ENCODE measurements at regions not wholly inside any gene's neighbourhood (a gene's known extent, or its start where the extent isn't known, plus 50 kb on each side); places are given as distances from the start of the nearest gene placed in this dataset.
A peak's percentile ranks its signal among the peaks of the same experiment; 100 is the strongest.

DNA sequence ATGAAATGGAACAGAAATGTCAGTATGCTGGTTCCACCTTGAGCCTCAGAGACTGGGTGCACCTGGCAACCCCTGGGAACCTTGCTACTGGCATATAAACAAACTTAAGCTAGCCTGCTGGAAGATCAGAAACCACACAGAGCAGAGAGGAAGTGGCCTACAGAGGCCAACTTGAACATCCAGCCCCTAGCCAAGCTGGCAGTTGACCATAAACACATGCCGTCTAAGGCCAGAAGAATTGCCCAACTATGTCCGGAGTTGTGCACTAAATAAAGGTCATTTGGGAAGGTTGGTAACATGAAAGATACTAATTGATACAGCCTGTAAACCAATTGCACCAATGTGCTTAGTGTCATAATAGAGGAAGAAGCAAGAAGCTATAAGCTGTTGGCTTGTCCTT lies 266.6 kb upstream of the BTBD3 start:
- DNase-seq (ENCODE audit: low spot score) (no peak), FAIRE-seq (no peak)

DNA sequence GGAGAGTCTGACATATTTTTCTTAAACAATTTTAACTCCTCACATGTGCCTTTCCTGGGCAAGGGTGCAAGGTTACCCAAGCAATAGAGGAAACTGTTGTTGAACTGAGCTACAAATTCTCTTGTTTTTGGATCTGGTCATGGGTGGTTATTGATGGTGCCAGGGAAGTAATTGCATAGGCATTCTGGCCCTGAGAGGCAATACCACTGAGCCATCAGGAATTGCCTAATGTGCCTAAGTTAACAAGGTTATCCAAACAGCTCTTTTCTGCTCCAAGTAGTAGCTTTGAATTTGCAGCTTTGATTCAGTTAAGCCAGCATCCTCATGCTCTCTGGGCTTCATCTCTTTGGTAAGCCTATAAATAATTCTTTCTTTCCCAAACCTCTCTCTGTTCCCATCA lies 266.0 kb upstream of the BTBD3 start:
- no peak for FAIRE-seq

DNA sequence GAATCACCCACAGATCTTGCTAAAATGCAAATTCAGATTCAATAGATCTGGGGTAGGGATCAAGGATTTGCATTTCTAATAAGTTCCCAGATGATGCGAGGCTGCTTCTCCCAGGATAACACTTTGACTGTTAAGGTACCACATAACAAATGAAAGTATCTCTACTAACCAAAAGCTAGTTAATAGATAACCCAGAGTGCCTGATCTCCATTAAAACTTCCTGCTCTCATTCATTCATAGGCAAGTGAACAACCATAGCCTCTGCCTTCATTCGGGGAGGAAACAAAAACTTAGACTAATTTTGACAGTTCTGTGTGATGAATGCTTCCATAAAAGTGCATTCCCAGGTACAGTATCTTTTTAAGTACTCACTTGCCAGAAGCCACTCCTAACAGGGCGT lies 265.6 kb upstream of the BTBD3 start:
- FAIRE-seq, result no peak

More for the DNA sequence above, 266.0 kb upstream of the BTBD3 start:
- no peak for DNase-seq (ENCODE audit: low spot score)

DNA sequence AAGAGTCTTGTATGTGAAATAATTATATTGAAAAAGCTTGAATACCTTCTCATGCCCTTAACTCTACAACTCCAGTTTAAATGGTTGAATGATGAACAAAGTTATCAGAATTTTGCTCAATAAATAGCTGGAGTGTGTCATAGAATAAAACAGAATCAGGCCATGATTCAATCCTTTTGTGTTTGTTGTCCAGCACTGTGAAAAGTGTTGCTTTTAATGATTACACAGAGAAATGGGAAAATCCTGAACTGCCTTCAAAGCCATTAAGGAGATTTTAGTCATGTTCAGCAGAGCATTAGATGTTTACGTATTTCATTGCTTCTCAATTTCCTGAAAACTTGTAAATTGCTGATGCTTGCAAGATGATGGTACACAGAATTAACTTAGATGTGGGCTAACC lies 262.9 kb upstream of the BTBD3 start:
- DNase-seq (ENCODE audit: low spot score) (no peak), FAIRE-seq (no peak)

More for the DNA sequence above, 265.6 kb upstream of the BTBD3 start:
- DNase-seq (ENCODE audit: low spot score), result no peak

DNA sequence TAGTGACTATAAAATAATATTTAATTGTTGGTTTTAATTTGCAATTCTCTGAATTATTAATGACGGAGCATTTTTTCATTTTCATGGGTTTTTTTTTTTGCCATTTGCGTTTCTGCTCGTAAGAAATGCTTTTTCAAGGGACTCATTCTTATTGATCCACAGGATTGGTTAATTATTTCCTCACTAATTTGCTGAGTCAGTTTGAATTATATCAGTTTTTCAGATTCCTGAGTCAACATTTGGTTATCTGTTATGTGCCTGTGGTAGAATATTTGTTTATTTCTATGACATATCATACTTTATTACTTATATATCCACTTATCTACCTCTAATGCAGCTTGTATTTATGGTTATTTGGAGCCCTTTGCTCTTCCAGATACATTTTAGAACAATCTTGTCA lies 257.0 kb upstream of the BTBD3 start:
- DNase-seq (ENCODE audit: low spot score) (no peak), FAIRE-seq (no peak)

DNA sequence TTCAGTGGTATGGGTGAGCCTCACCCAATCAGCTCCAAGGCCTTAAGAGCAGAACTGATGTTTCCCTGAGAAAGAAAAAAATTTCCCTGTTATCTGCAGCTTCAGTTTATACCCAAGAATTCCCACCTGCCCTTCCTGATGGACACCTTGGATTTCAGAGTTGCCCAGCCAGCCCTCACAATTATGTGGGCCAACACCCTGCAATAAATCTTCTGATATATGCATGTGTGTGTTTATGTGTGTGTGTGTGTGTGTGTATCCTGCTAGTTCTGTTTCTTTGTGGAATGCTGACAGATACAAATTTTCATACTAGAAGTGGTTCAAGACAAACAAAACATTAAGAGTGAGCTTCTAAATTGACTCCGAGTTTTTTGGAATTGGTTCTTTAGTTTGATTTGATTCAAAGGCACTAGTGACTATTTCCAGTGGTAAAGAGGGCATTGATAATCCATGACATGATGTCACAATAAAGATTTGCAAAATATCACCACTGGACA lies 246.6 kb upstream of the BTBD3 start:
- DNase-seq (ENCODE audit: low spot score), result no peak
- FAIRE-seq, result no peak

DNA sequence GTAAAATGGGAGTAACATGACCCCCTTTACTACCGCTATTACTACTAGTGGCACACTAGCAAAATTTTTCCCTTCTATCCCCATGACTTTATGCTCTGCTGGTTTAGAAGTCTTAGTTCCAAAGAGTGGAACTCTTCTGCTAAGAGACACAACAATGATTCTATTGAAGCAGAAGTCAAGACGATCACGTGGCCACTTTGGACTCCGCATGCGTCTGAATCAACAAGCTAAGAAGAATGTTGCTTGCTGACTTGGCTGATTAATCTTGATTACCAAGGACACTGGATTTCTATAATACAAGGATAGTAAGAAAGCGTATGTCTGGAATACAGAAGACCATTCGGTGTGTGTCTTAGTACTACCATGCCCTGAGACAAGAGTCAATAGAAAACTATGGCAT lies 244.7 kb upstream of the BTBD3 start:
- FAIRE-seq, result no peak
- no peak for DNase-seq (ENCODE audit: low spot score)

DNA sequence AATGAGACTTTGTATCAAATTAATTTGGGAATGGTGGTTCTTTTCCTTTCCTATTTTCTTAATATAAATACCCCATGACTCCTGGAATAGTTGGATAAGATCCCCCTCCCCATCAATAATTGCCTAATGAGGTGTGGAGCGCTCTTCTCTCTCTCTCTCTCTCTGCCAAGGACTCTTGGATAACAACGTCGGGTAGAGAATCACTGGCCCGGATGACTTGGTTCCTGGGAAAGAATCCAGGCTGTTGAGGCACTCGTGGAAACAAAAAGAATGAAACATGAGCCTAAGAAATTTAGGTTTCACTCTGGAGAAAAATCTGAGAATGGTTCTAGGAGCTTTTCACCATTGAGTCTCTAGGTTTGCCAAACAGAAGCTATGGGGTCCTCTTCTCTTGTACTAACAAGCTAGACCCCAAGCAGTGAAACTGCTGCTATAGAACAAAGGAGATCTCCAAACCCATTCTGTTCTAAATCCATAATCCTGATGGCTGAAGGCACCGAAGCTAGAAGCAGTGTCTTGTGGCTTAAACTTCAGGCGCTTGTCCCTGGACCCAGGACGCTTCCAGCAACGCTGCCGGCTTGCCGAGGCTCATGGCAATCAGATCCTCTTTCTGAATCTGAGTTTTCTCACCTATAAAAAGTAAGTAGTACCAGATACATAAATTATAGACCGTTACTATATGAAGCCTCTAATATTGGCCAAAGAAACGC lies 241.6 kb upstream of the BTBD3 start:
- DNase-seq (ENCODE audit: low spot score) (no peak), FAIRE-seq (no peak)

DNA sequence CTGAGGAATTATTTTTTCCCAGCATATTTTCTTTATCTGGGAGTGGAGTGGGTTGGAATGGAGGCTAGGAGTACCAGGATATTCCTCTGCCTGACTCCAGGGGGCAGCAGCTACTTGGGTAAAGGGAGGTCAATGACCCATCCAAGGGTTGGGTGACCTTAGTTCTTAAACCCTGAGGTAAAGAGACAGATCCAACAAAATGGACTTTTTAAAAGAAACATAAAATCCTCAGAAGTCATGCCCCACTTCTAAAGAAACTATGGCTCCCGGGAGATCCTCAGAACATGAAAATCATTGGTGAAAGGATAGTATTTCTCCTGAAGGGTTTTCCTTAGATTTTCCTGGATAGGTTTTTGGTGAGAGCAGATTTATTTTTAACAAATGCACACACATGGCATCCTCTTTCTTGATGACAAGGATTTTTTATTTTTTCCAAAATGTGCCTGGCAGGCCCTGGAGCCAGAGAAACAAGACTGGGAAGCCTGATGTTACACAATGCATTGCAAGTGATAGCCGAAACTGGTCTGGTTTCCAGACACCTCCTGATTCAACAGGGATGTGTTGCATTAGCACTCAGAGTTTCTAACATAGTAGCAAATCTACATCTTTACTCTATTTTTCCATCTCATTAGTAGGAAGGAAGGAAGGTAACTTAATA lies 240.9 kb upstream of the BTBD3 start:
- FAIRE-seq, result no peak

DNA sequence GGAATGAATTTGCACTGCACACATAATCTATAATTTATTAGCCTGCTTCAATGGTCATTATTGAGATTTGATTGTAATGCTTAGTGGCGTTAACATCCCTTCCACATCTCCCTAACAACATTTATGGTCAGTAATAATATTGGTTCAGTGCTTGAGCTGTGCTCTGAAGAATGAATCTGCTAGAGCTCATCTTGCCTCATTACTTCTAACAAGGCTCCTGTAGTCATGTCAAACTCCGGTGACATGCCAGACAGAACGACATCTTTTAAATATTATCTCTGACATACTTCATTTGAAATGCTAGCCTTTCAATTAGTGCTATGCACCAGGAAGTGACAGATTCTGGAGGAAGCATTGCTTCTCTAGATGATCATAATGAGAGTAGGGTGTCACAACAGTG lies 240.3 kb upstream of the BTBD3 start:
- no peak for FAIRE-seq
- no peak for DNase-seq (ENCODE audit: low spot score)

More for the DNA sequence above, 240.9 kb upstream of the BTBD3 start:
- peak; percentile 24 for DNase-seq (ENCODE audit: low spot score)

DNA sequence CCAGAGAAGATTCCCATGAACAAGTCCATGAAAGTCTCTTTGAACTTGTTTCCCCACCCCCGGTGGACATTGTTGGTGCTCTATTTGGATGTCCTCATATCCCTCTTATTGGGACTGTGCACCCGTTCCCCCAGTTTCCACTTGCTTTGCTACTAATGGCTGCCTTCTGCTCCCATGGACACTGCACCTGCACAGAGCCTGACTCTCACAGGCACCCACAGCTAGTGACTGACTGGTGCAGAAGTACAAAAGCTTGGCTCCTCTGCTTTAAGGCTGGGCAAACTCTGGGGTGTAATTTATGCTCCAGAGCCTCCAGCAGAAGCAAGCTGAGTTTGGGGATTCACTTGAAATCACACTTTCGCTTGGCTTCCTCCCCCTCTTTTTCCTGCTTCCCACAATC lies 239.9 kb upstream of the BTBD3 start:
- FAIRE-seq (no peak), DNase-seq (ENCODE audit: low spot score) (no peak)

DNA sequence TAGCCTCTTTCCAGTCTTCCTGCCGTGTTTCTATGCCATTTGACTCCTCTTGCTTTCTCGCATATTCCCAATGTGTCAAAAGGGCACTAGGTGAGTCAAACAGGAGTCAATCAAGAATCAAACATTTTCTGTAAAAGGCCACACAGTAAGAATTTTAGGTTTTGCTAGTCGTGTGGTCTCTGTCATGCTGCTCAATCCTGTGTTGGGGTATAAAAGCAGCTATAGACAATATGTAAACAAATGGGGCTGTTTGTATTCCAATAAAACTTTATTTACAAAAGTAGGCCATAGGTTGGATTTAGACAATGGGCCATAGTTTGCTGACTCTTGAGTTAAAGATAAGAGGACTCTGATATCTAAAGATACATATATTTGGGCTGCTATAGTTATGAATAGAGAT lies 235.4 kb upstream of the BTBD3 start:
- FAIRE-seq (no peak), DNase-seq (ENCODE audit: low spot score) (no peak)

DNA sequence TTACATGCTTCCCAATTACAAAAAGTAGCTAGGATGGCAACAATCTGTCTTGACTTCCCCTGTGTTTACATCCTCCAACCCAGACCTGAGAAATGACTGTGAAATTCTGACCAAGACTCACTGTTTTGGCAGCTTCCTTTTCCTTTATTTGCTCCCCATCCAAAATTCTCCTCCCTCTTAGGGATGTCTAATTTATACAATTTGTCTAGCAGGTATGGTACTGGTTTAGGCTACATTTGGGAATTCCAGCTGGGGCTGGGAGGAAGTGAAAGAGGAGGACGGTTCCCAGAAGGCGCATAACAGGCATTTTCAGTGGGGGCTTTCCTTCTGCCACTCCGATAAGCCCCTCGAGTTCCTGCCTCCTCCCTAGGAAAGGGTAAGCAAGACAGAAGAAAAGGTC lies 231.5 kb upstream of the BTBD3 start:
- no peak for DNase-seq (ENCODE audit: low spot score)
- FAIRE-seq, result no peak

DNA sequence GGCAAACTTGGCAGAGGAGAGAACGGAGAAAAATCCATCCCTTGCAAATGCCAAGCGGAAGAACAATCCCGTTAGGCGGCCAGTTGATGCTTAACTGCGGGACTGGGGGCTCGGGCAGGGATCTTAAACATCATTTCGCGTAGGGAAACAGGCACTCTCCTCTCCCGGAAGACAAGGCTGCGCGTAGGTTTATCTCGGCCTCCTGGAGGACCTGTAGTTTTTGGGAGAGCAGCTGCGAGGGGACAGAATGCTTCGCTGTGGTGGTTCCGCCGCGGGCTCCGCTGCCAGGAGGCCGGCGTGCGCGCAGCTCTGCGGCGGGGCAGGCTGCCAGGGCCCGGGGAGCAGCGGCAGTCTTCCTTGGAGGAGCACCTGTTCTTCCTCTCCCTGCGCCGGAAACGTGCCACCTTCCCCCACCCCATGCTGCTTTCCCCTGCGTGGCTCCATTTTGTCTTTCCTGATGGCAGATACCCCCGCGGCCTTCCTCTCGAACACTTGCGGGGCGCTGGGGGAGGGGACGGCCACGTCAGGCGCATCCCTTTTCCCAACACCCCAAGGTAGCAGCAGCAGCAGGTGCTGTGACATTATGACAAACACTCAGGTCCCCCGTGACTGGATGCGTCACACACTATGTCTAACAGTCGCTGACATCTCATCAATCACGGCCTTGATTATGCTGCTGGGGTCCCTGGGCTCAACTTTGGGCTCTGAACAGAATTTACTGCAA lies 230.7 kb upstream of the BTBD3 start:
- DNase-seq (ENCODE audit: low spot score), result no peak
- no peak for FAIRE-seq

DNA sequence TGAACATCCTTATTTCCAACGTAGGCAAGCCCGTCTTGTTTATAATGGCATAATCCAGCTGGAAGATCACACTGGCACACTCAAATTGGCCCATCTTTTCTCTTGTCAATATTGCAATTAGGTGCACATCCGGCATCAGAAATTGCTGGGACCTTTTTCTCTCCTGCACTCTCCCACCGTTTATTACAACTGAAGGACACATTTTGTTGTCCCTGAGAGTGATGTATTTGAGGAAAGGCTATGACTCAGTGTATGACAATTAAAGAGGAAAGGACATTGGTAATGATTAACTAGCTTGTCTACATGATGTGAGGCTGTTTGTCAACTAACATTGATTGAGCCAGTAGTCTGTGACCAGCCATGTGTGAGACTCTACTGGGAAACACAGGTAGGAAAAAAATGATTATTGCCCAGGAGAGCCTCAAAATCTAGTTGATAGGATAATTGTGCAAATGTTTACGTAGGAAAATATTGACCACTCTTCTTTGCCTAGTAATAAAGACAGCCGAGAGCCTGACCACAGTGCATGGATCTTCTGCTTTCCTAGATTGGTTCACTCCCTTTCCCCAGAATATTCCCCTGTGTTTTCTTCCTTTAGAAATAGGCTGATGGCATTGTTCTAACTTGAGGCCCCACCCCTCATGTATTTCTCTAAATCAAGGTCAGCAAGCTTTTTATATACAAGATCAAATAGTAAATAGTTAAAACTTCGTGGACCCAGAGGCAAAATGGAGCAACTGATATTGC lies 230.0 kb upstream of the BTBD3 start:
- DNase-seq (ENCODE audit: low spot score), result peak; percentile 54

DNA sequence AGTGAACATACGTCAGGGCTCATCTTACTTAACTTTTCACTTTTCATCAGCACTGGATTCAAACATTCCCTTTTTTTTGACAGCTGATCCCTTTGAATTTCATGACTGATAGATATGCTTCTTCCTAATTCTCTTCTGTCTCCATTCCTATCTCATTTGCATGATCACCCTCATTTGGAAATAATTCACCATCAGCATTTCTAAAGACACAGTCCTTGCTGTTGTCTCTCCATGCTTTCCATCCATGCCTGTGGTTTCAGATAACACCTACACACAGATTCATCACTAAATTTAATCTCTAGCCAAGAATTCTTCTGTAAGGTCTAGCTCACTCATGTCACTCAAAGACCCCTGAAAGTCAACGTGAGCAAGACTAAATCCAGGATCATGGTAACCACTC lies 228.4 kb upstream of the BTBD3 start:
- DNase-seq (ENCODE audit: low spot score) (no peak), FAIRE-seq (no peak)

More for the DNA sequence above, 230.0 kb upstream of the BTBD3 start:
- FAIRE-seq, result no peak

DNA sequence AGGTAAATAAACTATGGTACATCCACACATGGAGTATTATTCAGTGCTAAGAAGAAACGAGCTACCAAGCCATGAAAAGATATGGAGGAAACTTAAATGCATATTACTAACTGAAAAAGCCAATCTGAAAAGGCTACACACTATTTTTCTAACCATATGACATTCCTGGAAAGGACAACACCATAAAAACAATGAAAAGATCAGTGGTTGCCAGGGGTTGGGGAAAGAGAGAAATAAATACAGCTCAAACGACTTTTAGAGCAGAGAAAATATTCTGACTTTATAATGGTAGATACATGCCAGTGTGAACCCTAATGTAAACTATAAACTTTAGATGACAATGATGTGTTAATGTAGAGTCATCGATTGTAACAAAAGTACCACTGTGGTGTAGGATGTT lies 225.9 kb upstream of the BTBD3 start:
- FAIRE-seq (no peak), DNase-seq (ENCODE audit: low spot score) (no peak)

DNA sequence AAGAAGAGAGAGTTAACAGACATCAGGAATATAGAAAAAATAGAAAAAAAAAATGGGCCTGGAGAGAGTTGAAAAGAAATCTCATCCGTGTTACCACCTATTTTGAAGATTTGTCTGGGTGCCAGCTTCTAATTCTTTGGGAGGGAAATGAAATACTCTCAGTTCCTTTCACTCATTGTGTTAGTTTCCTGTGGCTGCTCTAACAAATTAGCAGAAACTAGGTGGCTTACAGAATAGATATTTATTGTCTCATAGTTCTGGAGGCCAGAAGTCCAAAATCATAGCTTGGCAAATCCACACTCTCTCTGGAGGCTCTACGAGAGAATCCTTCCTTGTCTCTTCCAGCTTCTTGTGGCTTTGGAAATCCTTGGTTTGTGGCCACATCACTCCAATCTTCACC lies 225.1 kb upstream of the BTBD3 start:
- no peak for DNase-seq (ENCODE audit: low spot score)
- FAIRE-seq, result no peak

DNA sequence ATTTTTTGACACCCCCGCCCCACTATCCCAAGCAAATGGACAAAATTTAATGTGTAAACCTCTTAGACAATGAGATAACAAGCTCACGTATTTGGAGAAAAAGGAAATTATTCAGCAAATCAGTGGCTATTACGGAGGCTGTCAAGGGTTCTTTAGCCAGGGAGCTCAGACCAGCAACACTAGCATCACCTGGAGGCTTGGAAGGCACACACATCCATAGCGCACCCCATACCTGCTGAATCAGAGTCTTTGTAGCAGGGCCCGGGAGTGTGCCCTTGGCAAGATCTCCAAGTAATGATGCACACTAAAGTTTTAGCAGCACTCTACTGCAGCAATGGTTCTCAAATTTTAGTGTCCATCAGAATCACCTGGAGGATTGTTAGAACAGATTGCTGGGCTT lies 223.2 kb upstream of the BTBD3 start:
- no peak for FAIRE-seq
- DNase-seq (ENCODE audit: low spot score), result no peak

DNA sequence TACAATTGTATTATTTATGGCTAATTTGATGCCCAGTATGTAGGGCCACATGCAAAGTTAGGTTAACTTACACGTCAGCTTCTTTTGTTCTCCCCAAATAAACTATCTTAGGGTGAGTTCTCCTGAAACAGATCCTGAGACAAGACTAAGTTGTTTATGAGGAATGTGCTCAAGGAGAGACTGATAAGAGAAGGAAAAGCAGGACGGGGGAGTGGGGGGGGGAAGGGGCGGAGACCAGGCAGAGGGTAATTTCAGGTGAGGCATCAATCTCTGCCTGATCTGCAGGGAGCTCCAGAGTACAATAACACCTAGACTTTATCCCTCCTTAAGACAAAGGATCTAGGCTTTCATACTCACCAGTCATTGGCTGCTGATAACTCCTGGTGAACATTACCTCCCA lies 220.6 kb upstream of the BTBD3 start:
- DNase-seq (ENCODE audit: low spot score) (no peak), FAIRE-seq (no peak)

DNA sequence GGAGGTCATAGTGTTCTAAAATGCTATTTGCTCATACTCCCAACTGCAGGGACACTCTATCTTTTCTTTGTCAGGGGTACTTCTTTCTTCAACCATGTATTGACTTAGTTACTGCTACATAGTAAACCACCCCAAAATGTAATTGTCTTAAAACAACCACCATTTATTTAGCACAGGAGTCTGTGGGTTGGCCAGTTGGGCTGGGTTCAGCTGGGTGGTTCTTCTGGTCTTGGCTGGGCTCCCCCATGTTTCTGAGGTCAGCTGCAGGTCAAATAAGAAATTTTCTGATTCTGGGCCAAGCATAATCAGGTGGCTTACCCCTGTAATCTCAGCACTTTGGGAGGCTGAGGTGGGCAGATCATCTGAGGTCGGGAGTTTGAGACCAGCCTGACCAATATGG lies 220.0 kb upstream of the BTBD3 start:
- no peak for FAIRE-seq
- DNase-seq (ENCODE audit: low spot score), result no peak

DNA sequence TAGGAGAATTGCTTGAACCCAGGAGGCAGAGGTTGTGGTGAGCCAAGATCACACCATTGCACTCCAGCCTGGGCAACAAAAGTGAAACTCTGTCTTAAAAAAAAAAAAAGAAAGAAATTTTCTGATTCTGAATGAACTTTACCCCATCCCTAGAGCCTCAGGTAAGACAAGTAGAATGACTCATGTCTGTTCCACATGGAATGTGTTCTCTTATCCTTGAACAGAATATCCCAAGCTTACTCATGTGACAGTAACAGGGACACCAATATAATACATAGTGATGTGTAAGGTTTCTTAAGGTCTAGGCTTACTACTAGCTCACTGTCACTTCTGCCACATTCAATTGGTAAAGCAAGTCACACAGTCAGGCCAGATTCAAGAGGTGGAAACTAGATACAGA lies 219.6 kb upstream of the BTBD3 start:
- DNase-seq (ENCODE audit: low spot score) (no peak), FAIRE-seq (no peak)

Measured in RCC 7860 (cell line).